Subcutaneous abdominal adipose tissue (tissue), 5 donors: ENCODE measurements at regions not wholly inside any gene's neighbourhood (a gene's known extent, or its start where the extent isn't known, plus 50 kb on each side); places are given as distances from the start of the nearest gene placed in this dataset.

Experiments
- H3K27ac ChIP-seq: one replicate; pipeline ENCODE4 v1.7.0; 2013; ENCODE audit warnings: low read depth, mild to moderate bottlenecking, inconsistent platforms, low read length, moderate library complexity
- H3K27me3 ChIP-seq, 5 donors: one replicate each; pipeline ENCODE4 v1.7.0; 2013; ENCODE audit warnings: low read length in 5 of 5, inconsistent platforms in 1 of 5; ENCODE audit not compliant: control insufficient read depth in 5 of 5, insufficient read depth in 4 of 5
- H3K36me3 ChIP-seq, 5 donors: one replicate each; pipeline ENCODE4 v1.7.0; 2013; ENCODE audit warnings: low read length in 5 of 5; ENCODE audit not compliant: control insufficient read depth in 5 of 5, insufficient read depth in 5 of 5
- H3K4me1 ChIP-seq, 5 donors: one replicate each; pipeline ENCODE4 v1.7.0; 2013; ENCODE audit warnings: low read length in 5 of 5, mild to moderate bottlenecking in 3 of 5, moderate library complexity in 1 of 5; ENCODE audit not compliant: control insufficient read depth in 5 of 5, insufficient read depth in 5 of 5
- H3K4me3 ChIP-seq, 5 donors: one replicate each; pipeline ENCODE4 v1.7.0; 2013; ENCODE audit warnings: low read length in 5 of 5, low read depth in 1 of 5
- H3K9ac ChIP-seq, 5 donors: one replicate each; pipeline ENCODE4 v1.7.0; 2013; ENCODE audit warnings: low read length in 5 of 5, mild to moderate bottlenecking in 4 of 5, moderate library complexity in 3 of 5
- H3K9me3 ChIP-seq, 5 donors: one replicate each; pipeline ENCODE4 v1.7.0; 2013; ENCODE audit warnings: low read length in 5 of 5; ENCODE audit not compliant: control insufficient read depth in 5 of 5
- donor health status: healthy.
- donor health status: healthy.
- donor health status: healthy.
- donor health status: healthy.
- donor health status: healthy.

- H3K27me3 ChIP-seq = no peaks in the 10 kb centered on the region
- no peak overlapping the region for H3K4me3 ChIP-seq
- no peaks in the 10 kb centered on the region for H3K36me3 ChIP-seq
- no peaks in the 10 kb centered on the region for H3K9me3 ChIP-seq
- H3K4me1 ChIP-seq = no peaks in the 10 kb centered on the region
- H3K9ac ChIP-seq = no peak overlapping the region
- H3K27ac ChIP-seq = no peak overlapping the region
Measured at GRCh38 chr4:180937083-180937482, 1306.1 kb upstream of the TENM3 start.

- Histone ChIP-seq H3K27ac (no peak overlapping the region), H3K36me3 (no peaks in the 10 kb centered on the region), H3K4me1 (peaks cover 0 to 1% (median 0%) of the 10 kb centered on the region in 5 donors), H3K9ac (no peak overlapping the region), H3K4me3 (no peak overlapping the region), H3K27me3 (no peaks in the 10 kb centered on the region), H3K9me3 (no peaks in the 10 kb centered on the region)
Measured at GRCh38 chr4:180940680-180941079, 1302.5 kb upstream of the TENM3 start.

- Histone ChIP-seq H3K4me3 (no peak overlapping the region), H3K4me1 (peaks cover 0 to 3% (median 0%) of the 10 kb centered on the region in 5 donors), H3K27me3 (no peaks in the 10 kb centered on the region), H3K36me3 (no peaks in the 10 kb centered on the region), H3K9ac (no peak overlapping the region), H3K9me3 (no peaks in the 10 kb centered on the region), H3K27ac (no peak overlapping the region)
Measured at GRCh38 chr4:180942367-180942916, 1300.8 kb upstream of the TENM3 start.

- H3K36me3 ChIP-seq = no peaks in the 10 kb centered on the region
- no peak overlapping the region for H3K4me3 ChIP-seq
- H3K9me3 ChIP-seq = no peaks in the 10 kb centered on the region
- peaks cover 0 to 3% (median 0%) of the 10 kb centered on the region in 5 donors for H3K4me1 ChIP-seq
- no peak overlapping the region for H3K9ac ChIP-seq
- no peak overlapping the region for H3K27ac ChIP-seq
- H3K27me3 ChIP-seq = no peaks in the 10 kb centered on the region
Measured at GRCh38 chr4:180946188-180946587, 1297.0 kb upstream of the TENM3 start.

GRCh38 chr4:180947425-180947824, 1295.8 kb upstream of the TENM3 start:
- no peaks in the 10 kb centered on the region for H3K27me3 ChIP-seq
- no peak overlapping the region for H3K9ac ChIP-seq
- H3K4me3 ChIP-seq = no peak overlapping the region
- H3K36me3 ChIP-seq = no peaks in the 10 kb centered on the region
- H3K4me1 ChIP-seq = peaks cover 0 to 3% (median 0%) of the 10 kb centered on the region in 5 donors
- no peaks in the 10 kb centered on the region for H3K9me3 ChIP-seq
- H3K27ac ChIP-seq = no peak overlapping the region

GRCh38 chr4:180949424-180950213, 1293.6 kb upstream of the TENM3 start:
- H3K9ac ChIP-seq = no peak overlapping the region
- no peaks in the 10 kb centered on the region for H3K36me3 ChIP-seq
- no peak overlapping the region for H3K27ac ChIP-seq
- peaks cover 0 to 3% (median 0%) of the 10 kb centered on the region in 5 donors for H3K4me1 ChIP-seq
- H3K9me3 ChIP-seq = no peaks in the 10 kb centered on the region
- H3K4me3 ChIP-seq = no peak overlapping the region
- H3K27me3 ChIP-seq = no peaks in the 10 kb centered on the region

GRCh38 chr4:180950377-180950776, 1292.8 kb upstream of the TENM3 start:
- H3K36me3 ChIP-seq = no peaks in the 10 kb centered on the region
- no peaks in the 10 kb centered on the region for H3K27me3 ChIP-seq
- no peak overlapping the region for H3K4me3 ChIP-seq
- peaks cover 0 to 3% (median 0%) of the 10 kb centered on the region in 5 donors for H3K4me1 ChIP-seq
- H3K9ac ChIP-seq = no peak overlapping the region
- no peak overlapping the region for H3K27ac ChIP-seq
- H3K9me3 ChIP-seq = no peaks in the 10 kb centered on the region

- H3K4me1 ChIP-seq = no peaks in the 10 kb centered on the region
- H3K4me3 ChIP-seq = no peak overlapping the region
- no peaks in the 10 kb centered on the region for H3K36me3 ChIP-seq
- no peak overlapping the region for H3K9ac ChIP-seq
- no peaks in the 10 kb centered on the region for H3K9me3 ChIP-seq
- H3K27me3 ChIP-seq = no peaks in the 10 kb centered on the region
- no peak overlapping the region for H3K27ac ChIP-seq
Measured at GRCh38 chr4:180951312-180951711, 1291.9 kb upstream of the TENM3 start.

GRCh38 chr4:180953572-180953971, 1289.6 kb upstream of the TENM3 start:
- no peaks in the 10 kb centered on the region for H3K36me3 ChIP-seq
- no peak overlapping the region for H3K9ac ChIP-seq
- no peaks in the 10 kb centered on the region for H3K4me1 ChIP-seq
- H3K4me3 ChIP-seq = no peak overlapping the region
- H3K9me3 ChIP-seq = no peaks in the 10 kb centered on the region
- no peaks in the 10 kb centered on the region for H3K27me3 ChIP-seq
- no peak overlapping the region for H3K27ac ChIP-seq

GRCh38 chr4:180960743-180961401, 1282.3 kb upstream of the TENM3 start:
- Histone ChIP-seq H3K9me3 (no peaks in the 10 kb centered on the region), H3K9ac (no peak overlapping the region), H3K36me3 (no peaks in the 10 kb centered on the region), H3K4me1 (no peaks in the 10 kb centered on the region), H3K27ac (no peak overlapping the region), H3K4me3 (no peak overlapping the region), H3K27me3 (no peaks in the 10 kb centered on the region)
